HG02870 (cell line): ENCODE measurements at regions not wholly inside any gene's neighbourhood (a gene's known extent, or its start where the extent isn't known, plus 50 kb on each side); places are given as distances from the start of the nearest gene placed in this dataset.
"Not testable (repeated sequence)": the region's sequence is repeated elsewhere in the genome, so short reads cannot be mapped to it uniquely, and the experiment has no call there.

Source experiments
- ATAC-seq: cut with Tn5 transposase; IDR thresholded peaks from one replicate; pipeline ENCODE4 v1.9.1; 2021; ENCODE audit warnings: mild to moderate bottlenecking, moderate library complexity; ENCODE audit not compliant: unreplicated experiment

- not testable (repeated sequence) for ATAC-seq
Observed at GRCh38 chr3:191078913-191079312, 120.1 kb upstream of the OSTN start.

DNA sequence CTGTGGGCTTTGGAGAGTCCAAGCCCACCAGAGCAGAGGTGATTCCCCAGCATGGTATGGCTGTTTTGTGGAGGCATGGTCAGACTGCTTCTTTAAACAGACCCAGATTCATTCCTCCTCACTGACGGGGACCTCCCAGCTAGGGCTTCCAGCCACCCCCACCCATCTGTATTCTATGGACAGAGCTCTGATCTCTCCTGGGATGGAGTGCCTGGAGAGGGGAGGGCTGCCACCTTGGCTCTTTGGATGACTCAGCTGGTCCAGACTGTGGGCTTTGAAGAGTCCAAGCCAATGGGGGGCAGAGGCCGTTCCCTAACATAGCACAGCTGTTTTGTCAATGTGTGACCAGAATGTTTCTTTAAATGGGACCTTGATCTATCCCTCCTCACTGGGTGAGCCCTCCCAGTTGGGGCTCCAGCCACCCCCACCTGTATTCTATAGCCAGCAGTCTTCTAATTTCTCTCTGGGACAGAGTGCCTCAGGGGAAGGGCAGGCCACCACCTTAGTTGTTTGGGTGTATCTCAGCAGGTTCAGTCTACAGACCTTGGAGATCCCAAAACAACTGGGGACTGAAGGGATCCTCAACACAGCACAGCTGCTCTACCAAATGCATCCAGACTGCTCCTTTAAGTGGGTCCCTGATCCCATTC, 122.0 kb upstream of the OSTN start:
- no peak for ATAC-seq

GRCh38 chr3:191074511-191074910, 124.5 kb upstream of the OSTN start:
- ATAC-seq, result no peak

DNA sequence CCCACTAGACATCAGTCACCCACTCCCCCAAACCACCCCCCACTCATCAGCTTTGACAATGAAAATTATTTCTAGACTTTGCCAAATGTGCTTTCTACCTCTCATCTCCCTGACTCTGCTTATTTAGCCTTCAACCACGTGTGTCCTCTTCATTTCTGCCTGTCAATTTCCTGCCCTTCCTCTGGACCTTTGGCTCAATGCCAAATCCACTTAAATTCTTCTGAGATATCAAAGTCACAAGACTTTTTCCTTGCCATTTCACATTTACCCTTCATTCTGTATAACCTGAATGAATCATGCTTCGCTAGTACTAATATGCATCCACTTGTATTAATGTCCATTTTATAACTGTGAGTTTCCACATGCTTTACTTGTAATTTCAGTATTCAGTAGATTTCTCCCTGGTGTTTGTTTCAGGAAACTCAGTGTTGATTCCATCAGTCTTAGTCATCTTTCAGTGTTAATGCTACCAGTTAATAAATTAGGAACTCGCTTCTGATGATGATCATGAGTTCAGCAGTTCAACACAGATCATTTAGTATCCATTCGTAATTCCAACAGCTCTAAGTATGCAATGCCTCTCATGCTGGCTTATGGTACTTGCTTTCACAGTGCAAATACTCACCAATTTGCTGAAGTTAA, 128.2 kb upstream of the OSTN start:
- ATAC-seq, result no peak

GRCh38 chr3:191070201-191070600, 128.8 kb upstream of the OSTN start:
- ATAC-seq, result no peak

DNA sequence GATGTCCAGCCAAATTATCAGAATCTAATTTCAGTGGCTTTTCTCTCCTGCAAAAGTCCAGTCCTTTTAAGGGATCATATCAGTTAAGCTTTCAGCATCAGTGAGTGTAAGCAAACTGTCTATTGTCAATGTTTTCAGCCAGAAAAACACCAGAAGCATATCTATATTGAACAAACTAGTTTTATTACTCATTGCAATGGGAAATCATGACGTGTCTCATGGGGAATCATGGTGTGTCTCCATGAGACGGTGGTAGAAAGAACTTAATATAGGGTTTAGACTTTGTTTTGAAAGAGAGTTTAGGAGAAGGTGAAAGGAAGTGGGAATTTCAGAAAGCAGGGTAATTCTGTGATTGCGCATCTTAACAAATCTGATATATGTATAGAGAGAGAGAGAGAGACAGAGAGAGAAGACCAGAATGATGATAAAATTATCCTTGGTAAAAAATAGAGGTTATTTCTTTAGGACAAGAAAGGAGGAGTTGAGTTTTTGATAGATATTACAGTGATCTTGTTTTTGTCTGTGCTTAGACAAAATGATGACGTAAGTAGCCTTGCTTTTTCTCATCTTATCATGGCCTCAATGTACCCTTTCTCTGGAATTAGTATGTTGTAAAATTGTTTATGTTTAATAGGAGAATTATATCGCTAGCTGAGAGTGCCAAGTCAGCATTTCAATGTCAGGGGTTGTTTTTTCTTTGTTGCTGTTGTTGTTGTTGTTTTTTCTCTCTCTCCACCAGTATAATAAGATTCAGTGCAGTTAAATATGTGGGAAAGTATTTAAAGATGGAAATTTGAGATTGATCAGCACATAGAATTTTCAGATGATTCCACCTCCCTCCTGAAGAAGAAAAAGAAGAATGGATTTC, 129.9 kb upstream of the OSTN start:
- ATAC-seq, result no peak

DNA sequence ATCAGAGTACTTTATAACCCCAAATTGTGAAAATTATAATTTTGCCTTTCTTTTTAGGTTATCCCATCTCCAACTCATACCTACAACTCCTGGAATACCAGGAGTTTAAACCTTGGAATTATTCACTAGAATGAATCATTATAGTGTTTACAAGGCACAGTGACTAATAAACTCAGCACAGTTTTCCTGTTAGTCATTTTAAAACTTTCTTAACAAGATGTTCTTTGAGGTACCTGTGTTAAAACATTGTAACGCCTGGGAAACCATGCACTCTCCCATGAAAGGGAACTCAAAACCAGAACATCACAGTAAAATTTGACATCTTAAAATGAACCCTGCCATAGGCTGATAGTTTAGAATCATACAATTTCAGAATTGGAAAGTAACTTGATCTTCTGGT, 132.4 kb upstream of the OSTN start:
- ATAC-seq, result no peak

DNA sequence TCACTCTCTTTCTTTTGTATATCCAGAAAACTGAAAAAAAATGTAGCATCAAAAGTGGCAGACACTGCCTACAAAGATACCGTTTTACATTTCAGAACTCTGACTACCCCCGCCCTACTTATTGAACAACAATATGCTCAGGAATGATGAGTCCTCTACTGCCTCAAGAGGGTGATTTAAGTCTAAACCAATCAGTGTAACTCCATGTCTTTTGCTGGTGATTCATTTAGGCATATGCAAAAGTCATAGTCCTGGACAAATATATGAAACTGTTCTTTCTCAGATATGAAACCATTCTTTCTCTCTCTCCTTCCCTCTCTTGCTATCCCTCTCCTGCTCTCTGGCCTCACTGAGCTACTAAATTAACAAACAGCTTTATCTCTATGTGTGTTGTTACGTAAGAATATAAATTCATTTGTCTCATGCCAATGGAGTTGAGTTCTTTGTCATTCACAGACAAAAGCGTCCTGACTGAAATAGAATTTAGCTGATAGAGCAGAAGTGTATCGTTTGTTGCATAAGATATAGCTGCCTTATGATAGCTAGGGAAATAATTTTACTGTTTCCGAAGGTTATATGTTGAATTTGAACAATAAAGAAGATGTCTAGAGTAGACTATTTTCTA, 133.7 kb upstream of the OSTN start:
- ATAC-seq, result no peak

GRCh38 chr3:191051037-191051436, 148.0 kb upstream of the OSTN start:
- ATAC-seq, result peak; percentile 42

DNA sequence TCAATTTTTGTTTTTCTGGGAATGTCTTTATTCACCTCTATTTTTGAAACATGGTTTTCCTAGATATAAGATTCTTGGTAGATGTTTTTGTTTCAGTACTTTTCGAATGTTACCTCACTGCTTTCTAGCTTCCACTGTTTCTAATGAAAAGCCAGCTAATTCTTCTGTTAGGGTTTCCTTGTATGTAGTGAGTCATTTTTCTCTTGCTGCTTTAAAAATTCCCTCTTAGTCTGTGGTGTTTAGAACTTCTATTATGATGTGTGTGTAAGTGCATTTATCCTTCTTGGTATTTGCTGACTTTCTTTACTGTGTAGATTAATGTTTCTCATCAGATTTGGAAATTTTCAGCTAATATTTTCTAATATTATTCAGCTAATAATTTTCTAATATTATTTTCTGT, 151.1 kb upstream of the OSTN start:
- no peak for ATAC-seq

DNA sequence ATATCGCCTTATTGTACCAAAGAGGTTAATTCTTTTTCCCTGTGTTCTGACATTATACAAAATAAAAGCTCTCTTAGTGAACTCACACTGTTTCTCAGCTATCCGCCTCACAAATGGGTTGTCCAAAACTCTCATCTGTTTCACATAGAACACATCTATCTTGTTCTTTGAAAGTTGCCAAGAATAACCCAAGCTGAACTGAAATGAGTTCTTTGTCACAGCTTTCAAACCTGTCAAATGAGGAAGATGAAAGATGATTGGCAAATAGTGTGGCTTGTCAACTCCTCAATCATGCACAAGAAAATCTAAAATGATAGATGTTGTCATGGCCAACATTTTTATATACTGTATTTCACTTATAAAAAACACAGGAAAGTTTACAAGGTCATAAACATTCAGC, 168.1 kb upstream of the OSTN start:
- no peak for ATAC-seq

GRCh38 chr3:191030491-191030890, 168.0 kb upstream of the GMNC start:
- ATAC-seq, result no peak

- ATAC-seq, result no peak
Observed at GRCh38 chr3:191026746-191027145, 164.3 kb upstream of the GMNC start.

DNA sequence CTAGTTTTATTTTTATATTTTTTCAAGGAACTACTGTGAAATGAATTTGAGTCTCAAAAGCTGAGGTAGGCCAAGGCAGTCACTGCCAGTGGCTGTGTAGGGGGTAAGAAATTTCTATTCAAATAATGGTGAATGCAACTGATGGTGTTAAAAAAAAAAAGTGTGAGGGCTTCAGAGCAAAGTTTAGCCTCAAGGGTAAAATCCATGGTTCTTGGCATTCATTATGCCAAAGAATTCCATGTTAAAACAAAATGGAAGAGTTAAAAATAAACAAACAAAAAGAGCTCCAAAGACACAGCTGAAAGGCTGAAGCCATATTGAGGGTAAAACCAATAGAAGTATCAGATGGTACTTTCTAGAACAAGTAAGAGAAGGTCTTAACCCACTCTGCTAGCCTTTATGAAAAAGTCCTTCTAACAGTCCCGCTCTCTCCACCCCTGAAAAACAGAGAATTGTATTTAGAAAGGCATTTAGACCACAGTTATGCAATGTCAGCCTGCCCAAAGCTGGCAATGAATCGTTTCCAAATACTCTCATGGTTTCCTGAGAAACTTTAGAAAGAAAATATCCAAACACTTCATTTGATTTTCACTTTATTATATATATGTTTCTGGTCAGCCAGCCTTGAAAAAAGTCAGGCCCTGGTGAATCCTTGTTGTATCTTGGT, 158.4 kb upstream of the GMNC start:
- ATAC-seq, result no peak

- ATAC-seq, result no peak
Observed at GRCh38 chr3:191019855-191020254, 157.4 kb upstream of the GMNC start.

DNA sequence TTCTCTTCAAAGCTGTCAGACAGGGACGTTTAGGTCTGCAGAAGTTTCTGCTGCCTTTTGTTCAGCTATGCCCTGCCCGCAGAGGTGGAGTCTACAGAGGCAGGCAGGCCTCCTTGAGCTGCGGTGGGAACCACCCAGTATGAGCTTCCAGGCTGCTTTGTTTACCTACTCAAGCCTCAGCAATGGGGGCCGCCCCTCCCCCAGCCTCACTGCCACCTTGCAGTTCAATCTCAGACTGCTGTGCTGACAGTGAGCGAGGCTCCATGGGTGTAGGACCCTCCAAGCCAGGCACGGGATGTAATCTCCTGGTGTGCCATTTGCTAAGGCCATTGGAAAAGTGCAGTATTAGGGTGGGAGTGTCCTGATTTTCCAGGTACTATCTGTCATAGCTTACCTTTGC, 153.5 kb upstream of the GMNC start:
- not testable (repeated sequence) for ATAC-seq

- no peak for ATAC-seq
Observed at GRCh38 chr3:191008074-191008473, 145.6 kb upstream of the GMNC start.

GRCh38 chr3:191005790-191006189, 143.3 kb upstream of the GMNC start:
- ATAC-seq, result peak; percentile 88

DNA sequence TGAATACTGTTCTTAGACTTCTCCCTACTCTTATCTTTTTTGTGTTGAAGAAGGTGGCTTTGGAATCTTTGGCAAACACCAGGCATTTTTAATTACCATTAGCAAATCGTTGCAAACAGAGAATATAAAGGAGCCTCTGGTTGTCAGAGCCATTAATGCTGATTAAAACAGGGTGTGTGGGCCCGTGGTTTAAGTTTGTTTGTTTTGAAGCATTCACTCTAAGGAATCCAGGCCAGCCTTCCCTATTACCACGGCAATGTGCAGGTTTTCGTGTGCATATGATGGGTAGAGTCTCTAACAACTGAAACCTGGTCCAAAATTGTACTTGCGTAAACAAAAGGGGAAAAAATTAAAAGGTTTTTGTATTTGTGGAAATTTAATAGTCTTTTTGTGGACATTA, 141.2 kb upstream of the GMNC start:
- no peak for ATAC-seq

GRCh38 chr3:190996181-190996775, 133.8 kb upstream of the GMNC start:
- ATAC-seq, result no peak

DNA sequence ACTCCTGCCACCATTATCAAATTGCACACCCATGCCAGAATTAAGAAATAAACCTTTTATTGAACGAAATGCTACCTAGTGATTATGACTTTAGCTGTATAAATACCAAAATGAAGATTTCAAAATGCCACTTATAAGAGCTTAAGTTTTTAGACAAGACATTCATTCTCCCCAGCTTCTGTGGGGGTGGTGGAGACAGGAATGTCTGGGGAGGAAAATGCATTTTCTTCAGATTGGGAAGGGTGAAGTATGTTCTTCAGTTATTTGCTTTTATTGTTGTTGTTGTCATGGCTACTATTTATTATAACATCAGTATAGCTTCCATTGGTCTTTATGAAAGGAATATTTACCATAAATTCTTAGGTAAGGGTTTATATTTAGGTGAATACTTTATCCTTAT, 132.7 kb upstream of the GMNC start:
- ATAC-seq, result no peak
